Right lobe of liver (tissue), 6 donors: ENCODE measurements at regions not wholly inside any gene's neighbourhood (a gene's known extent, or its start where the extent isn't known, plus 50 kb on each side); places are given as distances from the start of the nearest gene placed in this dataset.

Source experiments
- ATAC-seq, 4 donors: fragments of 200-7000 bp; cut with Tn5 transposase; one replicate each; pipeline ENCODE4 v1.9.1; 2020; ENCODE audit warnings: mild to moderate bottlenecking in 4 of 4, moderate library complexity in 4 of 4
- DNase-seq, 3 donors: peaks; one replicate each; pipeline ENCODE4 v3.0.0-alpha.2; 2020
- H3K27ac ChIP-seq, 3 donors: fragments of 200-600 bp; one replicate each; pipeline ENCODE4 v1.8.0; 2022
- H3K27me3 ChIP-seq, 2 donors: fragments of 200-600 bp; one replicate each; pipeline ENCODE4 v1.8.0; 2022
- H3K36me3 ChIP-seq, 4 donors: fragments of 200-600 bp; sonication (generic) in 1 of 4; one replicate each; pipeline versions ENCODE4 v1.5.1 to v1.8.0; 2017 to 2022; ENCODE audit warnings: control low read depth in 1 of 4
- H3K4me1 ChIP-seq, 4 donors: fragments of 200-600 bp; sonication (generic) in 1 of 4; one replicate each; pipeline versions ENCODE4 v1.5.1 to v1.8.0; 2017 to 2022; ENCODE audit warnings: control low read depth in 1 of 4
- H3K4me3 ChIP-seq, 3 donors: fragments of 200-600 bp; one replicate each; pipeline ENCODE4 v1.8.0; 2022
- H3K9me3 ChIP-seq, 4 donors: fragments of 200-600 bp; sonication (generic) in 1 of 4; one replicate each; pipeline versions ENCODE4 v1.5.1 to v1.8.0; 2017 to 2022; ENCODE audit warnings: control low read depth in 1 of 4
- POLR2A ChIP-seq: fragments of 450-650 bp; IDR thresholded peaks from one replicate; pipeline ENCODE4 v1.6.1; 2017; ENCODE audit warnings: antibody characterized with exemption, mild to moderate bottlenecking
- WGBS: methylation state at CpG from one replicate; pipeline ENCODE4 v1.1.6; 2018; ENCODE audit warnings: low coverage, low lambda C conversion rate; ENCODE audit not compliant: insufficient coverage; ENCODE audit errors: missing lambda C conversion rate; 5-methylcytosine and 5-hydroxymethylcytosine counted together
- intact Hi-C, 2 donors: fragments of 100-400 bp; cut with DNase I; formaldehyde crosslinking; loops; one replicate each; pipeline versions ENCODE4 v1.11.2 to v1.14.1; 2022
- TF ChIP-seq, protein P1 (sequence below), 4 donors: fragments of 200-600 bp in 3 of 4; fragments of 450-650 bp in 1 of 4; IDR thresholded peaks; one replicate each; pipeline versions ENCODE4 v1.5.1 to v1.8.0; 2016 to 2022; ENCODE audit warnings: antibody characterized with exemption in 4 of 4, mild to moderate bottlenecking in 2 of 4
- donor health status: DM: no; HTN: yes; CAD: no.
- donor health status: DM: no; HTN: no; CAD: no.
- donor health status: DM: no; HTN: no; CAD: no.
- donor health status: DM: no; HTN: yes; CAD: no.
- donor health status: DM: no; HTN: yes; CAD: no.

DNA sequence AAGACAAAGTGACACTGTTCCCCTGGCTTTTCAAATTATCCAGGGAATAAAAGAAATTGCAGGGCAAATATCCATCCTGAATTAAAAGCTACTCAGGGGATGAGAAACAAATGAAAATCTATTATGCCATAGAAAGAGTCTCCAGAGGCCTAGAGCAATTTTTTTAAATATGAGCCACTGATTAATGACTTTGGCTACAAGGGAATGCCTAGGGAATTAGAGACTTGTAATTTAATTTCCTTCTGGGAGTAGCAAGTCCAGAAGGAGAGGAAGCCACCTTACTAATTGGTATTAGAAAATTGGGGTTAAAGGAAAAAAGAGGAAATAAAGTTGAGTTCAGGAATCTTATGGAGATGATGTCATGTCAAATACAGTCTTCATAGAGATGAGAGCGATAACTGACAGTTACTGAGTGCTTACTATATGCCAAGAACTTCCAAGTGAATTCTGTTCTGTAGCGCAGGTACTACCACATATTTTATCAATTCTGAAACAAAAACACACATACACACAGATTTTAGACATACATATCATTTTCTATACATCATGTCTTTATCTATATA, 304.4 kb downstream of the DUSP6 start:
- no peak for DNase-seq
- Histone ChIP-seq H3K36me3 (no peaks in the 10 kb centered on the region), H3K27me3 (no peaks in the 10 kb centered on the region), H3K27ac (no peak overlapping the region), H3K4me3 (no peak overlapping the region), H3K9me3 (no peaks in the 10 kb centered on the region), H3K4me1 (no peaks in the 10 kb centered on the region)
- TF ChIP-seq, protein P1, sequence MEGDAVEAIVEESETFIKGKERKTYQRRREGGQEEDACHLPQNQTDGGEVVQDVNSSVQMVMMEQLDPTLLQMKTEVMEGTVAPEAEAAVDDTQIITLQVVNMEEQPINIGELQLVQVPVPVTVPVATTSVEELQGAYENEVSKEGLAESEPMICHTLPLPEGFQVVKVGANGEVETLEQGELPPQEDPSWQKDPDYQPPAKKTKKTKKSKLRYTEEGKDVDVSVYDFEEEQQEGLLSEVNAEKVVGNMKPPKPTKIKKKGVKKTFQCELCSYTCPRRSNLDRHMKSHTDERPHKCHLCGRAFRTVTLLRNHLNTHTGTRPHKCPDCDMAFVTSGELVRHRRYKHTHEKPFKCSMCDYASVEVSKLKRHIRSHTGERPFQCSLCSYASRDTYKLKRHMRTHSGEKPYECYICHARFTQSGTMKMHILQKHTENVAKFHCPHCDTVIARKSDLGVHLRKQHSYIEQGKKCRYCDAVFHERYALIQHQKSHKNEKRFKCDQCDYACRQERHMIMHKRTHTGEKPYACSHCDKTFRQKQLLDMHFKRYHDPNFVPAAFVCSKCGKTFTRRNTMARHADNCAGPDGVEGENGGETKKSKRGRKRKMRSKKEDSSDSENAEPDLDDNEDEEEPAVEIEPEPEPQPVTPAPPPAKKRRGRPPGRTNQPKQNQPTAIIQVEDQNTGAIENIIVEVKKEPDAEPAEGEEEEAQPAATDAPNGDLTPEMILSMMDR (IDR thresholded peaks at IDR 0.05): no peak
- ATAC-seq: no peak
- intact Hi-C loops: loop anchor here in 1 of 2 donors (10.0 kb wide), 1 partner anchor 417 kb away; no protein-coding TSS in a partner anchor
- WGBS: 96% methylated on average over 2 of the region's 2 CpGs

DNA sequence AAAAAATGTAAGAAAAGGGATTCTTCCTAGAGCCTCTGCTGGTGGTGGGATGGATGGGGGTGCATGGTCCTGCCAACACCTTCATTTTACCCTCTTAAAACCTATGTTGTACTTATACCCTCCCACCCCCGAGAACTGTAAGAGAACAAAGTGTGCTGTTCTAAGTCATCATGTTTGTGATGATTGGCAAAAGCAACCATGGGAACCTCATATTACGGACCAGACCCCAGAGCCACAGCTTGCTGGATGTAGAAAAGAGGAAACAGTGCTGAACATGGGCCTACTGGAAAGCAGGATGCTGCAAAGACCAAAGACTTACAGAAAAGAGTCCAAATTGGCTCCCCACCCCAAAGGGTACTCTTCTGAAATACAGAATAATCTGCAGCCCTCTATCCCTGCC, 311.2 kb downstream of the DUSP6 start:
- no peaks in the 10 kb centered on the region for H3K4me1 ChIP-seq
- WGBS: 71% methylated on average over 2 of the region's 2 CpGs
- DNase-seq (no peak), ATAC-seq (no peak)
- intact Hi-C loops: loop anchor here in 1 of 2 donors (10.0 kb wide), 1 partner anchor 424 kb away; no protein-coding TSS in a partner anchor
- H3K9me3 ChIP-seq: no peaks in the 10 kb centered on the region
- no peaks in the 10 kb centered on the region for H3K27me3 ChIP-seq
- H3K27ac ChIP-seq: no peak overlapping the region
- no peaks in the 10 kb centered on the region for H3K36me3 ChIP-seq
- H3K4me3 ChIP-seq: no peak overlapping the region
- TF ChIP-seq, protein P1 (IDR thresholded peaks at IDR 0.05): no peak
- TF ChIP-seq POLR2A: no peak

DNA sequence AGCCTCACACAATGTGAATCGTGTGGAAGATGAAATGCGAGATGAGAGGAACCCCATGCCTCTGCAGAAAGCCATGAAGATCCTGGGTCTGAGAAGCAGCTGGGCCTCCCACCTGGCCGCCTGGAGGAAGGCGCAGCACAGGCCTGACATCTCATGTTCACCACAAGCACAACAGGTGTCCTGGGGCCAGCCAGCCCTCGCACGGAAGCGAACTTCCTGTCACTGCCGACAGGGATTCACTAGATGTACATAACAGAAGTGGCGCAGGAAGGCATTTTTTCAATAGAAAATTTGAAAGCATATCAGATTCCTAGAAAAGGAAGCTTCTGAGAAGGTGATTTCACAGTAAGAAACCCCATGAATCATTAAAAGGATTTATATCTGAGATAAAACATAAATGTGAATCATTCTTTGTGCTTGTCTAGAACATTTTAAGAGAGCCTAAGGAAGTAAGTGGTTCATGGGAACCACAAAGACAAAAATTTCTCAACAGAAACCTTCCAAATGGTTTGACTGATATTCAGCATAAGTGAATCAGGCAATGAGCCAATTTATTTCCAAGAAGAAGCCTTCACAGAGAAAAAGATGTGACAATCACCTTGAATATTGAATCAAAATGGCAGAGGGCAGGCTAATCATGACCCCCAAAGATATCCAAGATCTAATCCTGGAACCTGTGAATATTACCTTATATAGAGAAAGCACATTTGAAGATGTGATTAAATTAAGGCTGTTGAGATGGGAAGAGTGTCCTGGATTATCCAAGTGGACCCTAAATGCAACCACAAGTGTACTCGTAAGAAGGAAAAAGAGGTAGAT, 311.9 kb downstream of the DUSP6 start:
- ATAC-seq (no peak), DNase-seq (peak in 1 of 3 donors; percentile 24)
- H3K4me3 ChIP-seq: no peak overlapping the region
- no peaks in the 10 kb centered on the region for H3K4me1 ChIP-seq
- intact Hi-C loops: loop anchor here in 1 of 2 donors (10.0 kb wide), 1 partner anchor 424 kb away; no protein-coding TSS in a partner anchor
- TF ChIP-seq POLR2A: no peak
- TF ChIP-seq, protein P1 (IDR thresholded peaks at IDR 0.05): no peak
- H3K9me3 ChIP-seq: no peaks in the 10 kb centered on the region
- H3K27ac ChIP-seq: no peak overlapping the region
- H3K27me3 ChIP-seq: no peaks in the 10 kb centered on the region
- no peaks in the 10 kb centered on the region for H3K36me3 ChIP-seq
- 67% methylated on average over 9 of the region's 10 CpGs for WGBS

DNA sequence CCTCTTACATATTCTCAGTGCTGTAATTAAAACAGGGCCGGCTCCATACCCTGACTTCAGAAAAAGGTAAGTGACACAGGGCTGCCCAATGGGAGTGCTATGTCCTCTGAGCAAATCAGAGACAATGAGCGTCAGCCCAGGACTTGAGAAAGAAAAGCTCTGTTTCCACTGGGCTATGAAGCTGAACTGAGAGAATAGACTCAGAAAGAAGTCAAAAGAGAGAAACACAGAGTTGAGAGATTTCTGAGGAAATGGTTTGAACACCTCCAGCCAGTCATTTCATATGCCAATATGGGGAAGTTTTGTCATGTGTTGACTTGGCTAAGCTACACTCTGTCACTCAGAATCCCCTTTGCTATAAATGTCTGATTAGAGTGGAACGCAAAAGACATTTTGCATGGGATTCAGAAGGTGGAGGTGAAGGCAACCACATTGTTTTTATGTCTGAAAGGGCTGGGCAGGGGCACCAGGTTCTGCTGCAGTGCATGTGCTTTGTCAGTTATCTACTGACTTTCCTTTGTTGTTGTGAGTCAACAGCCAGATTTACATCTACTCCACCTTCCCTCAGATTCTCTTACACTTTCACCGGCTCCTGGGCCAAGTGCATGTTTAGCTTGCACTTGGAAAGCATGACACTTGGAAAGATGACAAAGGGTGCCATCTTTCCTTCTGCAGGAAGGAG, 313.3 kb downstream of the DUSP6 start:
- Histone ChIP-seq H3K36me3 (no peaks in the 10 kb centered on the region), H3K27ac (no peak overlapping the region), H3K4me3 (no peak overlapping the region), H3K4me1 (no peaks in the 10 kb centered on the region), H3K27me3 (no peaks in the 10 kb centered on the region), H3K9me3 (no peaks in the 10 kb centered on the region)
- intact Hi-C loops: no loop called here
- WGBS: 77% methylated on average over 3 of the region's 4 CpGs
- DNase-seq (no peak), ATAC-seq (no peak)
- TF ChIP-seq POLR2A: no peak
- TF ChIP-seq, protein P1 (IDR thresholded peaks at IDR 0.05): no peak
